Tibial nerve (tissue), 3 donors: ENCODE measurements at regions not wholly inside any gene's neighbourhood (a gene's known extent, or its start where the extent isn't known, plus 50 kb on each side); places are given as distances from the start of the nearest gene placed in this dataset.

ENCODE experiments used
- POLR2A ChIP-seq, 2 donors: fragments of 450-650 bp; IDR thresholded peaks; one replicate each; pipeline ENCODE4 v1.6.1; 2017; ENCODE audit warnings: antibody characterized with exemption in 2 of 2, mild to moderate bottlenecking in 2 of 2, moderate library complexity in 2 of 2
- TF ChIP-seq, protein P1 (sequence below), 5 experiments: fragments of 200-600 bp in 3 of 5; fragments of 450-650 bp in 2 of 5; sonication (generic) in 3 of 5; IDR thresholded peaks; one replicate each; pipeline ENCODE4 v1.5.1; 2016 to 2019; ENCODE audit warnings: antibody characterized with exemption in 5 of 5, mild to moderate bottlenecking in 3 of 5, moderate library complexity in 2 of 5

GRCh38 chr2:103004426-103004942 lies 242.7 kb downstream of the TMEM182 start:
- TF ChIP-seq, protein P1, sequence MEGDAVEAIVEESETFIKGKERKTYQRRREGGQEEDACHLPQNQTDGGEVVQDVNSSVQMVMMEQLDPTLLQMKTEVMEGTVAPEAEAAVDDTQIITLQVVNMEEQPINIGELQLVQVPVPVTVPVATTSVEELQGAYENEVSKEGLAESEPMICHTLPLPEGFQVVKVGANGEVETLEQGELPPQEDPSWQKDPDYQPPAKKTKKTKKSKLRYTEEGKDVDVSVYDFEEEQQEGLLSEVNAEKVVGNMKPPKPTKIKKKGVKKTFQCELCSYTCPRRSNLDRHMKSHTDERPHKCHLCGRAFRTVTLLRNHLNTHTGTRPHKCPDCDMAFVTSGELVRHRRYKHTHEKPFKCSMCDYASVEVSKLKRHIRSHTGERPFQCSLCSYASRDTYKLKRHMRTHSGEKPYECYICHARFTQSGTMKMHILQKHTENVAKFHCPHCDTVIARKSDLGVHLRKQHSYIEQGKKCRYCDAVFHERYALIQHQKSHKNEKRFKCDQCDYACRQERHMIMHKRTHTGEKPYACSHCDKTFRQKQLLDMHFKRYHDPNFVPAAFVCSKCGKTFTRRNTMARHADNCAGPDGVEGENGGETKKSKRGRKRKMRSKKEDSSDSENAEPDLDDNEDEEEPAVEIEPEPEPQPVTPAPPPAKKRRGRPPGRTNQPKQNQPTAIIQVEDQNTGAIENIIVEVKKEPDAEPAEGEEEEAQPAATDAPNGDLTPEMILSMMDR (IDR thresholded peaks at IDR 0.05) = no peak
- no peak for TF ChIP-seq POLR2A (IDR thresholded peaks at IDR 0.05)
